MM.1S (cell line): ENCODE measurements at regions not wholly inside any gene's neighbourhood (a gene's known extent, or its start where the extent isn't known, plus 50 kb on each side); places are given as distances from the start of the nearest gene placed in this dataset.
"Not testable (repeated sequence)": the region's sequence is repeated elsewhere in the genome, so short reads cannot be mapped to it uniquely, and the experiment has no call there.

Experiments used
- DNase-seq: peaks from one replicate; pipeline ENCODE4 v3.0.0-alpha.2; 2015
- H2AFZ ChIP-seq: fragments of 300-600 bp; sonication (generic); 2 replicates; pipeline ENCODE4 v1.6.0; 2016; ENCODE audit warnings: antibody characterized with exemption, low read length
- H3F3A ChIP-seq: fragments of 300-600 bp; sonication (generic); 2 replicates; pipeline ENCODE4 v1.6.1; 2016; ENCODE audit warnings: mild to moderate bottlenecking, antibody characterized with exemption, low read length, moderate library complexity, mixed read lengths; ENCODE audit not compliant: insufficient read depth
- H3K27ac ChIP-seq: fragments of 300-600 bp; sonication (generic); 2 replicates; pipeline ENCODE4 v1.5.1; 2016; ENCODE audit warnings: mild to moderate bottlenecking, low read length
- H3K27me3 ChIP-seq: fragments of 300-600 bp; sonication (generic); replicated peaks from 2 replicates; pipeline ENCODE4 v1.6.0; 2016; ENCODE audit warnings: low read length; ENCODE audit not compliant: insufficient read depth
- H3K36me3 ChIP-seq: fragments of 300-600 bp; sonication (generic); replicated peaks from 2 replicates; pipeline ENCODE4 v1.6.1; 2016; ENCODE audit warnings: mild to moderate bottlenecking, low read length, mixed read lengths; ENCODE audit not compliant: insufficient read depth
- H3K4me1 ChIP-seq: fragments of 300-600 bp; sonication (generic); 2 replicates; pipeline ENCODE4 v1.6.1; 2016; ENCODE audit warnings: low read length, mixed read lengths
- H3K4me2 ChIP-seq: fragments of 300-600 bp; sonication (generic); 2 replicates; pipeline ENCODE4 v1.6.0; 2016; ENCODE audit warnings: low read depth, low read length
- H3K4me3 ChIP-seq: fragments of 300-600 bp; sonication (generic); 2 replicates; pipeline ENCODE4 v1.5.1; 2016; ENCODE audit warnings: low read length, mixed read lengths
- H3K79me2 ChIP-seq: fragments of 300-600 bp; sonication (generic); 2 replicates; pipeline ENCODE4 v1.6.1; 2016; ENCODE audit warnings: mixed run types, low read length, mixed read lengths
- H3K9ac ChIP-seq: fragments of 300-600 bp; sonication (generic); 2 replicates; pipeline ENCODE4 v1.6.1; 2016; ENCODE audit warnings: low read length, mixed read lengths
- H3K9me2 ChIP-seq: fragments of 300-600 bp; sonication (generic); replicated peaks from 2 replicates; pipeline ENCODE4 v1.6.1; 2016; ENCODE audit warnings: mild to moderate bottlenecking, low read length, mixed read lengths; ENCODE audit not compliant: insufficient read depth
- H3K9me3 ChIP-seq: fragments of 300-600 bp; sonication (generic); replicated peaks from 2 replicates; pipeline ENCODE4 v1.6.1; 2016; ENCODE audit warnings: mild to moderate bottlenecking, low read length, mixed read lengths; ENCODE audit not compliant: insufficient read depth
- H4K20me1 ChIP-seq: fragments of 300-600 bp; sonication (generic); 2 replicates; pipeline ENCODE4 v1.6.1; 2016; ENCODE audit warnings: mild to moderate bottlenecking, low read length, moderate library complexity, mixed read lengths; ENCODE audit not compliant: insufficient read depth
- EZH2 ChIP-seq: fragments of 300-600 bp; sonication (generic); optimal IDR thresholded peaks from 2 replicates; pipeline ENCODE3; 2017; ENCODE audit warnings: low read depth, mild to moderate bottlenecking, antibody characterized with exemption, low read length, mixed read lengths
- EZH2phosphoT487 ChIP-seq: fragments of 300-600 bp; sonication (generic); IDR thresholded peaks from 2 replicates; pipeline ENCODE4 v1.6.1; 2018; ENCODE audit warnings: antibody characterized with exemption, low read length
- TF ChIP-seq, protein P1 (sequence below): fragments of 300-600 bp; sonication (generic); IDR thresholded peaks from 2 replicates; pipeline ENCODE4 v1.5.1; 2016; ENCODE audit warnings: antibody characterized with exemption, low read length, mixed read lengths

DNA sequence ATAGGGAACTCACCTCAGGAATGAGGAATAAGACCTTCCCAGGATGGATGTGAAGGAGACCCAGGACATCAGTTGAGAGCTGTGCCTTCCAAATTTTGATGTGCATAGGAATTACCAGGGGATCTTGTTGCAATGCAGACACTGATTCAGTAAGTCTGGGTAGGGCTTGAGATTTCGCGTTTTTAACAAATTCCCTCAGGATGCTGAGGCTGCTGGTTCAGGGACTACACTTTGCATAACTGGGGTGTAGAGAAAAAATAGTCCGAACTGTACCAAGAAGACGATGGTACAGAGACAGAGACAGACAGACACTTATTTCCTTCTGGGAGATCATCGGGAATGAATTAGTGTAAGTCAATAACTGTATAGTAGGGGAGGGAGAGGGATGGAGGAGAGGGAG is 82.3 kb upstream of the FREM1 start:
- no peaks in the 10 kb centered on the region for H3K9me3 ChIP-seq
- H3K9ac ChIP-seq, result no peak overlapping the region
- TF ChIP-seq EZH2 (no peak), EZH2phosphoT487 (no peak)
- TF ChIP-seq, protein P1, sequence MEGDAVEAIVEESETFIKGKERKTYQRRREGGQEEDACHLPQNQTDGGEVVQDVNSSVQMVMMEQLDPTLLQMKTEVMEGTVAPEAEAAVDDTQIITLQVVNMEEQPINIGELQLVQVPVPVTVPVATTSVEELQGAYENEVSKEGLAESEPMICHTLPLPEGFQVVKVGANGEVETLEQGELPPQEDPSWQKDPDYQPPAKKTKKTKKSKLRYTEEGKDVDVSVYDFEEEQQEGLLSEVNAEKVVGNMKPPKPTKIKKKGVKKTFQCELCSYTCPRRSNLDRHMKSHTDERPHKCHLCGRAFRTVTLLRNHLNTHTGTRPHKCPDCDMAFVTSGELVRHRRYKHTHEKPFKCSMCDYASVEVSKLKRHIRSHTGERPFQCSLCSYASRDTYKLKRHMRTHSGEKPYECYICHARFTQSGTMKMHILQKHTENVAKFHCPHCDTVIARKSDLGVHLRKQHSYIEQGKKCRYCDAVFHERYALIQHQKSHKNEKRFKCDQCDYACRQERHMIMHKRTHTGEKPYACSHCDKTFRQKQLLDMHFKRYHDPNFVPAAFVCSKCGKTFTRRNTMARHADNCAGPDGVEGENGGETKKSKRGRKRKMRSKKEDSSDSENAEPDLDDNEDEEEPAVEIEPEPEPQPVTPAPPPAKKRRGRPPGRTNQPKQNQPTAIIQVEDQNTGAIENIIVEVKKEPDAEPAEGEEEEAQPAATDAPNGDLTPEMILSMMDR, result no peak
- H2AFZ ChIP-seq, result no peak overlapping the region
- H3K4me1 ChIP-seq, result no peaks in the 10 kb centered on the region
- no peaks in the 10 kb centered on the region for H3F3A ChIP-seq
- H3K4me3 ChIP-seq, result no peak overlapping the region
- no peaks in the 10 kb centered on the region for H4K20me1 ChIP-seq
- no peaks in the 10 kb centered on the region for H3K79me2 ChIP-seq
- H3K9me2 ChIP-seq, result no peaks in the 10 kb centered on the region
- H3K27me3 ChIP-seq, result no peaks in the 10 kb centered on the region
- no peak overlapping the region for H3K4me2 ChIP-seq
- H3K36me3 ChIP-seq, result no peaks in the 10 kb centered on the region
- DNase-seq, result no peak
- H3K27ac ChIP-seq, result no peak overlapping the region

DNA sequence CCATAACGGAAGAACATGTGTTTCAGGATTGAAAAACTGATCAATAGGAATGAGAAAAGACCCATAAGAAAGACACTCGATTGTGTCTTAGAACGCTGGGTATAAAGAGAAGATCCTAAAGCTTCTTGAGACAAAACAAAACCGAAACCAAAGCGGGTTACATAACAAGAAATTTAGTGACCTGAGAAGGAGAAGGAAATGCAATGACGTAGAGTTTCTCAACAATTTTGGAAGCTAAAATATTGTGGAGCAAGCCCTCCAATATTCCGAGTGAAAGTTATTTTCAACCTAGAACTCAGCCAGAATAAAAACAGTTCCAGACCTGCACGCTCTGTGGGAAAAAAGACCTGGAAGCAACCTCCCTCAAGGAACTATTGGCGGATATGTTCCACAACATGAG is 81.9 kb upstream of the FREM1 start:
- H3K27me3 ChIP-seq, result no peaks in the 10 kb centered on the region
- no peak overlapping the region for H3K4me3 ChIP-seq
- no peaks in the 10 kb centered on the region for H3K4me1 ChIP-seq
- no peaks in the 10 kb centered on the region for H3K9me3 ChIP-seq
- no peak overlapping the region for H3K4me2 ChIP-seq
- H2AFZ ChIP-seq, result no peak overlapping the region
- no peak for DNase-seq
- no peaks in the 10 kb centered on the region for H3K79me2 ChIP-seq
- TF ChIP-seq EZH2phosphoT487, result no peak
- TF ChIP-seq EZH2, result no peak
- no peaks in the 10 kb centered on the region for H4K20me1 ChIP-seq
- H3K27ac ChIP-seq, result no peak overlapping the region
- H3K9ac ChIP-seq, result no peak overlapping the region
- no peaks in the 10 kb centered on the region for H3K36me3 ChIP-seq
- H3K9me2 ChIP-seq, result no peaks in the 10 kb centered on the region
- no peaks in the 10 kb centered on the region for H3F3A ChIP-seq

DNA sequence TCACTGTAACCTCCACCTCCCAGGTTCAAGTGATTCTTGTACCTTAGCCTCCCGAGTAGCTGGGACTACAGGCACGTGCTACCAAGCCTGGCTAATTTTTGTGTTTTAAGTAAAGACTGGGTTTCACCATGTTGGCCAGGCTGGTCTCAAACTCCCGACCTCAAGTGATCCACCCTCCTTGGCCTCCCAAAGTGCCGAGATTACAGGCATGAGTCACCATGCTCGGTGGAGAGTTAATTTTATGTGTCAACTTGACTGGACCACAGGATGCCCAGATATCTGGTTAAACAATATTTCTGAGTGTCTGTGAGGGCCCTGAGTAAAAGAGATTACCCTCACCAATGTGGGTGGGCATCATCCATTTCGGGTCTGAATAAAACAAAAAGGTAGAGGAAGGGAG is 80.4 kb upstream of the FREM1 start:
- H3K4me2 ChIP-seq, H3K27ac ChIP-seq, H3K27me3 ChIP-seq, H3K9me3 ChIP-seq, DNase-seq, H4K20me1 ChIP-seq, H3K4me3 ChIP-seq, H3K4me1 ChIP-seq, H3F3A ChIP-seq, H3K9me2 ChIP-seq, H2AFZ ChIP-seq, H3K79me2 ChIP-seq, H3K36me3 ChIP-seq, H3K9ac ChIP-seq: not testable (repeated sequence)

DNA sequence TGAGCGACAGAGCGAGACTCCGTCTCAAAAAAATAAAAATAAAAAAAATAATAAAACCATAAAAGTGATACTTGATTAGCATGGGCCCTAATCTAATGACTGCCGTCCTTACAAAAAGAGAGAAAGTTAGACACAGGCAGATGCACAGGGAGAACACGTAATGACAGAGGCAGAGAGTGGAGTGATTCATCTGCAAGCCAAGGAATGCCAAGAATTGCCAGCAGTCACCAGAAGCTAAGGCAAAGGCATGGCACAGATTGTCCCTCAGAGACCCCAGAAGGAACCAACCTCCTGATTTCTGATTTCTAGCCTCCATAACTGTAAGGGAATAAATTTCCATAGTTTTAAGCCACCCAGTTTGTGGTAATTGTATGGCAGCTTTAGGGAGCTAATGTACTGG is 79.6 kb upstream of the FREM1 start:
- Histone ChIP-seq H3K4me2 (no peak overlapping the region), H3K36me3 (no peaks in the 10 kb centered on the region), H3K27me3 (no peaks in the 10 kb centered on the region), H3K4me1 (no peaks in the 10 kb centered on the region), H3K79me2 (no peaks in the 10 kb centered on the region), H3K9ac (no peak overlapping the region), H3K9me3 (no peaks in the 10 kb centered on the region), H4K20me1 (no peaks in the 10 kb centered on the region), H3K4me3 (no peak overlapping the region), H3K9me2 (no peaks in the 10 kb centered on the region), H3K27ac (no peak overlapping the region), H2AFZ (no peak overlapping the region), H3F3A (no peaks in the 10 kb centered on the region)
- TF ChIP-seq, protein P1, result no peak
- TF ChIP-seq EZH2phosphoT487 (no peak), EZH2 (no peak)
- no peak for DNase-seq

DNA sequence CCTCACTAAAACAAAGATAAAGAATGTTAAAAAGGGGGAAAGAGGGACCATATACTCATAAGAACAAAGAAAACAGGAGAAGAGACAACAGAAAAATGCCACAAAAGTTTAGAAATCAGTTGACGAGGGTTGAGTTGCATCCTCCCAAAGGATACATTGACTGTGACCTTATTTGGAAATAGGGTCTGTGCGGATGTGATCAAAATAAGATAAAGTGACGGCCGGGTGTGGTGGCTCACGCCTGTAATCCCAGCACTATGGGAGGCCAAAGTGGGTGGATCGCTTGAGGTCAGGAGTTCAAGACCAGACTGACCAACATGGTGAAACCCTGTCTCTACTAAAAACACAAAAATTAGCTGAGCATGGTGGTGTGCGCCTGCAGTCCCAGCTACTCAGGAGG is 79.1 kb upstream of the FREM1 start:
- not testable (repeated sequence) for H3K36me3 ChIP-seq, H3K4me1 ChIP-seq, H3K9me3 ChIP-seq, H3K27ac ChIP-seq, H3K9me2 ChIP-seq, H3K4me2 ChIP-seq, H3F3A ChIP-seq, H3K27me3 ChIP-seq, H4K20me1 ChIP-seq, DNase-seq, H2AFZ ChIP-seq, H3K9ac ChIP-seq, H3K4me3 ChIP-seq, H3K79me2 ChIP-seq
